NCI-H446 treated with DMSO at 0.1 percent for 48 hours (cell line): ENCODE measurements at regions not wholly inside any gene's neighbourhood (a gene's known extent, or its start where the extent isn't known, plus 50 kb on each side); places are given as distances from the start of the nearest gene placed in this dataset.

Experiments
- DNase-seq: peaks from one replicate; lab custom pipeline; 2025; lab: John Stamatoyannopoulos, UW

DNA sequence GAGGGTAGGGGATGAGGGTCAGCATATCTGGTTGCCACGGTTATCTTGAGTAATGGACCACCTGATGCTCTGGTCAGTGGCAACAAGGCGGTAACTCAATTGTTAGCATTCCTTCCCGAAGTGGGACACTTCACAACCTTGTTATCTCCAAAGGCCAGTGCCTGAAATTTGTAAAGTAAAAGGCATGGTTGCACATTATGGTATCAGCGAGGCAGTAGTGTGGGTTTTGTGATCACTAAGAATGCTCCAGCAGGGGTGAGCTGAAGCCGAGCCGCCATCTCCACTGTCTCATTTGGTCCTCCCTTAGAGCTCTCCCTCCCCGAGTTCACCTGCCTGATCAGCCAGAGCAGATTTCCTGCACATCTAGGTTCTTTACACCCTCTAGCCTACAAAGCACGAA lies 50.5 kb upstream of the LGALSL start:
- DNase-seq, result no peak

- peak; percentile 74 for DNase-seq
These were observed 49.8 kb upstream of the LGALSL start for GRCh38 chr2:64404002-64404731.
